ENCODE measurements at regions not wholly inside any gene's neighbourhood (a gene's known extent, or its start where the extent isn't known, plus 50 kb on each side); places are given as distances from the start of the nearest gene placed in this dataset.

- TF ChIP-seq POLR2A (IDR thresholded peaks at IDR 0.05), result no peak
- TF ChIP-seq, protein P1, sequence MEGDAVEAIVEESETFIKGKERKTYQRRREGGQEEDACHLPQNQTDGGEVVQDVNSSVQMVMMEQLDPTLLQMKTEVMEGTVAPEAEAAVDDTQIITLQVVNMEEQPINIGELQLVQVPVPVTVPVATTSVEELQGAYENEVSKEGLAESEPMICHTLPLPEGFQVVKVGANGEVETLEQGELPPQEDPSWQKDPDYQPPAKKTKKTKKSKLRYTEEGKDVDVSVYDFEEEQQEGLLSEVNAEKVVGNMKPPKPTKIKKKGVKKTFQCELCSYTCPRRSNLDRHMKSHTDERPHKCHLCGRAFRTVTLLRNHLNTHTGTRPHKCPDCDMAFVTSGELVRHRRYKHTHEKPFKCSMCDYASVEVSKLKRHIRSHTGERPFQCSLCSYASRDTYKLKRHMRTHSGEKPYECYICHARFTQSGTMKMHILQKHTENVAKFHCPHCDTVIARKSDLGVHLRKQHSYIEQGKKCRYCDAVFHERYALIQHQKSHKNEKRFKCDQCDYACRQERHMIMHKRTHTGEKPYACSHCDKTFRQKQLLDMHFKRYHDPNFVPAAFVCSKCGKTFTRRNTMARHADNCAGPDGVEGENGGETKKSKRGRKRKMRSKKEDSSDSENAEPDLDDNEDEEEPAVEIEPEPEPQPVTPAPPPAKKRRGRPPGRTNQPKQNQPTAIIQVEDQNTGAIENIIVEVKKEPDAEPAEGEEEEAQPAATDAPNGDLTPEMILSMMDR (IDR thresholded peaks at IDR 0.05), result no peak
These were observed 736.3 kb downstream of the LTN1 start for GRCh38 chr21:28256420-28256831.

All from uterus (tissue), 2 donors.